HUES6 (cell line): ENCODE measurements at regions not wholly inside any gene's neighbourhood (a gene's known extent, or its start where the extent isn't known, plus 50 kb on each side); places are given as distances from the start of the nearest gene placed in this dataset.

Experiments used
- H3K27ac ChIP-seq: 2 replicates; pipeline ENCODE4 v1.7.0; 2013; ENCODE audit warnings: low read depth, mild to moderate bottlenecking, low read length, inconsistent platforms
- H3K27me3 ChIP-seq: 2 replicates; pipeline ENCODE4 v1.6.1; 2013; ENCODE audit warnings: low read length; ENCODE audit not compliant: control insufficient read depth, insufficient read depth
- H3K36me3 ChIP-seq: 2 replicates; pipeline ENCODE4 v1.6.1; 2013; ENCODE audit warnings: low read length; ENCODE audit not compliant: control insufficient read depth, insufficient read depth
- H3K4me1 ChIP-seq: 2 replicates; pipeline ENCODE4 v1.6.1; 2013; ENCODE audit warnings: low read length; ENCODE audit not compliant: control insufficient read depth, insufficient read depth
- H3K4me3 ChIP-seq: 2 replicates; pipeline ENCODE4 v1.5.1; 2013; ENCODE audit warnings: low read depth, low read length
- H3K9ac ChIP-seq: one replicate; pipeline ENCODE4 v1.6.1; 2013; ENCODE audit warnings: mild to moderate bottlenecking, low read length
- H3K9me3 ChIP-seq: 2 replicates; pipeline ENCODE4 v1.6.1; 2013; ENCODE audit warnings: low read depth, low read length; ENCODE audit not compliant: control insufficient read depth, insufficient read depth

- Histone ChIP-seq H3K9ac (no peak overlapping the region), H3K27me3 (no peaks in the 10 kb centered on the region), H3K9me3 (peaks cover 15% of the 10 kb centered on the region), H3K4me1 (no peaks in the 10 kb centered on the region), H3K27ac (no peak overlapping the region), H3K36me3 (no peaks in the 10 kb centered on the region), H3K4me3 (no peak overlapping the region)
Measured at GRCh38 chr7:54810401-54810800, 51.4 kb upstream of the SEC61G start.

GRCh38 chr7:54811041-54811845, 52.2 kb upstream of the SEC61G start:
- no peak overlapping the region for H3K9ac ChIP-seq
- H3K4me1 ChIP-seq = no peaks in the 10 kb centered on the region
- H3K9me3 ChIP-seq = peaks cover 15% of the 10 kb centered on the region
- H3K4me3 ChIP-seq = no peak overlapping the region
- no peak overlapping the region for H3K27ac ChIP-seq
- H3K27me3 ChIP-seq = no peaks in the 10 kb centered on the region
- no peaks in the 10 kb centered on the region for H3K36me3 ChIP-seq

- Histone ChIP-seq H3K36me3 (no peaks in the 10 kb centered on the region), H3K4me1 (no peaks in the 10 kb centered on the region), H3K9ac (no peak overlapping the region), H3K27ac (no peak overlapping the region), H3K9me3 (peaks cover 11% of the 10 kb centered on the region), H3K27me3 (no peaks in the 10 kb centered on the region), H3K4me3 (no peak overlapping the region)
Measured at GRCh38 chr7:54811846-54812254, 52.8 kb upstream of the SEC61G start.

GRCh38 chr7:54812756-54813322, 53.8 kb upstream of the SEC61G start:
- Histone ChIP-seq H3K9ac (no peak overlapping the region), H3K4me3 (no peak overlapping the region), H3K4me1 (no peaks in the 10 kb centered on the region), H3K36me3 (no peaks in the 10 kb centered on the region), H3K27ac (no peak overlapping the region), H3K27me3 (no peaks in the 10 kb centered on the region), H3K9me3 (peaks cover 8% of the 10 kb centered on the region)

- Histone ChIP-seq H3K27ac (no peak overlapping the region), H3K9me3 (peaks cover 6% of the 10 kb centered on the region), H3K4me3 (no peak overlapping the region), H3K27me3 (no peaks in the 10 kb centered on the region), H3K36me3 (no peaks in the 10 kb centered on the region), H3K9ac (no peak overlapping the region), H3K4me1 (no peaks in the 10 kb centered on the region; the same call in 1 of the 2 replicates)
Measured at GRCh38 chr7:54813398-54813797, 54.4 kb upstream of the SEC61G start.

- H3K9me3 ChIP-seq = peaks cover 3% of the 10 kb centered on the region; the same call in 1 of the 2 replicates
- no peak overlapping the region for H3K9ac ChIP-seq
- H3K27ac ChIP-seq = no peak overlapping the region
- H3K36me3 ChIP-seq = no peaks in the 10 kb centered on the region
- no peak overlapping the region for H3K4me3 ChIP-seq
- H3K27me3 ChIP-seq = no peaks in the 10 kb centered on the region
- H3K4me1 ChIP-seq = no peaks in the 10 kb centered on the region; the same call in 1 of the 2 replicates
Measured at GRCh38 chr7:54814401-54814800, 55.4 kb upstream of the SEC61G start.

GRCh38 chr7:54817152-54817551, 58.1 kb upstream of the SEC61G start:
- no peak overlapping the region for H3K9ac ChIP-seq
- H3K9me3 ChIP-seq = no peaks in the 10 kb centered on the region
- H3K27ac ChIP-seq = no peak overlapping the region
- no peaks in the 10 kb centered on the region for H3K36me3 ChIP-seq
- no peak overlapping the region for H3K4me3 ChIP-seq
- H3K27me3 ChIP-seq = no peaks in the 10 kb centered on the region
- no peaks in the 10 kb centered on the region; the same call in 1 of the 2 replicates for H3K4me1 ChIP-seq

GRCh38 chr7:54823776-54824175, 64.8 kb upstream of the SEC61G start:
- Histone ChIP-seq H3K4me3 (no peak overlapping the region), H3K27ac (no peak overlapping the region), H3K27me3 (no peaks in the 10 kb centered on the region)

GRCh38 chr7:54824655-54825054, 65.6 kb upstream of the SEC61G start:
- H3K27me3 ChIP-seq = no peaks in the 10 kb centered on the region
- no peak overlapping the region for H3K9ac ChIP-seq
- peaks cover 9% of the 10 kb centered on the region for H3K9me3 ChIP-seq
- no peaks in the 10 kb centered on the region for H3K36me3 ChIP-seq
- no peaks in the 10 kb centered on the region for H3K4me1 ChIP-seq
- no peak overlapping the region for H3K4me3 ChIP-seq
- H3K27ac ChIP-seq = no peak overlapping the region

More at GRCh38 chr7:54823776-54824175, 64.8 kb upstream of the SEC61G start:
- no peaks in the 10 kb centered on the region for H3K36me3 ChIP-seq
- H3K4me1 ChIP-seq = no peaks in the 10 kb centered on the region
- H3K9ac ChIP-seq = no peak overlapping the region
- H3K9me3 ChIP-seq = 0 out of 2 replicates have a peak, but pooled peaks cover 1% of the 10 kb centered on the region

- H3K9ac ChIP-seq = no peak overlapping the region
- H3K36me3 ChIP-seq = no peaks in the 10 kb centered on the region
- H3K4me1 ChIP-seq = no peaks in the 10 kb centered on the region
- no peaks in the 10 kb centered on the region for H3K27me3 ChIP-seq
- no peak overlapping the region for H3K4me3 ChIP-seq
- peaks cover 9% of the 10 kb centered on the region for H3K9me3 ChIP-seq
- H3K27ac ChIP-seq = no peak overlapping the region
Measured at GRCh38 chr7:54825368-54825767, 66.4 kb upstream of the SEC61G start.

- H3K36me3 ChIP-seq = no peaks in the 10 kb centered on the region
- H3K4me1 ChIP-seq = no peaks in the 10 kb centered on the region
- H3K4me3 ChIP-seq = no peak overlapping the region
- no peak overlapping the region for H3K27ac ChIP-seq
- H3K9me3 ChIP-seq = peaks cover 9% of the 10 kb centered on the region
- no peaks in the 10 kb centered on the region for H3K27me3 ChIP-seq
- no peak overlapping the region for H3K9ac ChIP-seq
Measured at GRCh38 chr7:54827734-54828133, 68.7 kb upstream of the SEC61G start.
